Right cardiac atrium (tissue), 5 donors: ENCODE measurements at regions not wholly inside any gene's neighbourhood (a gene's known extent, or its start where the extent isn't known, plus 50 kb on each side); places are given as distances from the start of the nearest gene placed in this dataset.

Source experiments
- ATAC-seq, 2 donors: fragments of 200-7000 bp; cut with Tn5 transposase; one replicate each; pipeline versions ENCODE4 v1.8.0 to v1.9.1; 2020; ENCODE audit warnings: moderate library complexity in 2 of 2, mild to moderate bottlenecking in 1 of 2
- DNase-seq, 3 donors: peaks; one replicate each; pipeline ENCODE4 v3.0.0-alpha.2; 2020
- H3K27ac ChIP-seq: one replicate; pipeline ENCODE4 v1.5.1; 2013; ENCODE audit warnings: mild to moderate bottlenecking, low read length, control low read depth, moderate library complexity
- H3K27me3 ChIP-seq: one replicate; pipeline ENCODE4 v1.6.1; 2013; ENCODE audit not compliant: control insufficient read depth, insufficient read depth
- H3K4me1 ChIP-seq: one replicate; pipeline ENCODE4 v1.6.1; 2013; ENCODE audit warnings: low read length; ENCODE audit not compliant: control insufficient read depth, insufficient read depth
- H3K4me3 ChIP-seq: one replicate; pipeline ENCODE4 v1.5.1; 2013; ENCODE audit warnings: low read length, control low read depth
- H3K9me3 ChIP-seq: one replicate; pipeline ENCODE4 v1.6.1; 2013; ENCODE audit warnings: low read length; ENCODE audit not compliant: control insufficient read depth
- WGBS: extraction: QIAGEN DNeasy Blood & Tissue Kit; methylation state at CpG from one replicate; pipeline ENCODE4 v1.1.7; 2013; 5-methylcytosine and 5-hydroxymethylcytosine counted together
- intact Hi-C, 4 donors: fragments of 100-400 bp; cut with DNase I; formaldehyde crosslinking; loops; one replicate each; pipeline versions ENCODE4 v1.11.0 to v1.14.0; 2022 to 2023
- donor health status: healthy with polysubstance abuse.
- donor health status: DM: no; HTN: yes; CAD: no.
- donor health status: DM: no; HTN: no; CAD: no.
- donor health status: DM: no; HTN: yes; CAD: no; lungs with severe emphysema.
- donor health status: DM: yes; HTN: yes; CAD: no.

GRCh38 chr3:145801696-145802095 lies 359.3 kb downstream of the PLOD2 start:
- ATAC-seq, result no peak
- intact Hi-C loops, result no loop called here
- H3K27ac ChIP-seq, result no peak overlapping the region
- no peaks in the 10 kb centered on the region for H3K27me3 ChIP-seq
- no peak for DNase-seq
- H3K4me1 ChIP-seq, result no peaks in the 10 kb centered on the region
- no peaks in the 10 kb centered on the region for H3K9me3 ChIP-seq
- no peak overlapping the region for H3K4me3 ChIP-seq

GRCh38 chr3:145807990-145808389 lies 353.0 kb downstream of the PLOD2 start:
- intact Hi-C loops, result no loop called here
- no peaks in the 10 kb centered on the region for H3K27me3 ChIP-seq
- peak; percentile 46 to 60 for ATAC-seq
- H3K4me1 ChIP-seq, result no peaks in the 10 kb centered on the region
- H3K4me3 ChIP-seq, result no peak overlapping the region
- 18% methylated on average over 3 of the region's 3 CpGs for WGBS
- no peak overlapping the region for H3K27ac ChIP-seq
- peak; percentile 30 to 56 (median 41) for DNase-seq
- no peaks in the 10 kb centered on the region for H3K9me3 ChIP-seq

- Histone ChIP-seq H3K27me3 (no peaks in the 10 kb centered on the region), H3K27ac (no peak overlapping the region), H3K9me3 (no peaks in the 10 kb centered on the region), H3K4me3 (no peak overlapping the region), H3K4me1 (no peaks in the 10 kb centered on the region)
- DNase-seq (no peak), ATAC-seq (no peak)
- intact Hi-C loops, result no loop called here
- WGBS, result 46% methylated on average over 5 of the region's 5 CpGs
Observed at GRCh38 chr3:145812391-145812790, 348.6 kb downstream of the PLOD2 start.

GRCh38 chr3:145815707-145816413 lies 345.1 kb downstream of the PLOD2 start:
- ATAC-seq (no peak), DNase-seq (no peak)
- 66% methylated on average over 3 of the region's 3 CpGs for WGBS
- Histone ChIP-seq H3K27me3 (no peaks in the 10 kb centered on the region), H3K27ac (no peak overlapping the region), H3K4me1 (no peaks in the 10 kb centered on the region), H3K9me3 (no peaks in the 10 kb centered on the region), H3K4me3 (no peak overlapping the region)
- intact Hi-C loops, result no loop called here

GRCh38 chr3:145817870-145818483 lies 343.0 kb downstream of the PLOD2 start:
- no peak for DNase-seq
- Histone ChIP-seq H3K27me3 (no peaks in the 10 kb centered on the region), H3K4me3 (no peak overlapping the region), H3K27ac (no peak overlapping the region), H3K9me3 (no peaks in the 10 kb centered on the region), H3K4me1 (no peaks in the 10 kb centered on the region)
- intact Hi-C loops, result no loop called here
- no peak for ATAC-seq
- WGBS, result 56% methylated on average over 4 of the region's 4 CpGs

- Histone ChIP-seq H3K4me3 (no peak overlapping the region), H3K27me3 (no peaks in the 10 kb centered on the region), H3K27ac (no peak overlapping the region), H3K9me3 (no peaks in the 10 kb centered on the region), H3K4me1 (no peaks in the 10 kb centered on the region)
- DNase-seq (no peak), ATAC-seq (no peak)
- intact Hi-C loops, result no loop called here
- WGBS, result 71% methylated on average over 2 of the region's 2 CpGs
Observed at GRCh38 chr3:145820170-145820569, 340.8 kb downstream of the PLOD2 start.

GRCh38 chr3:145842294-145842902 lies 318.6 kb downstream of the PLOD2 start:
- DNase-seq (no peak), ATAC-seq (no peak)
- Histone ChIP-seq H3K9me3 (no peaks in the 10 kb centered on the region), H3K27me3 (no peaks in the 10 kb centered on the region), H3K27ac (no peak overlapping the region), H3K4me3 (no peak overlapping the region), H3K4me1 (no peaks in the 10 kb centered on the region)
- 72% methylated on average over 2 of the region's 2 CpGs for WGBS
- intact Hi-C loops, result no loop called here

GRCh38 chr3:145843561-145843960 lies 317.4 kb downstream of the PLOD2 start:
- no peak overlapping the region for H3K4me3 ChIP-seq
- ATAC-seq (no peak), DNase-seq (no peak)
- no peaks in the 10 kb centered on the region for H3K27me3 ChIP-seq
- 61% methylated on average over 1 of the region's 1 CpG for WGBS
- no peak overlapping the region for H3K27ac ChIP-seq
- intact Hi-C loops, result no loop called here
- no peaks in the 10 kb centered on the region for H3K9me3 ChIP-seq
- H3K4me1 ChIP-seq, result no peaks in the 10 kb centered on the region

- WGBS, result 97% methylated on average over 1 of the region's 1 CpG
- intact Hi-C loops, result no loop called here
Observed at GRCh38 chr3:145849115-145849514, 311.9 kb downstream of the PLOD2 start.

GRCh38 chr3:145854499-145854898 lies 306.5 kb downstream of the PLOD2 start:
- DNase-seq (no peak), ATAC-seq (no peak)
- no peaks in the 10 kb centered on the region for H3K4me1 ChIP-seq
- 85% methylated on average over 2 of the region's 2 CpGs for WGBS
- no peaks in the 10 kb centered on the region for H3K27me3 ChIP-seq
- no peak overlapping the region for H3K27ac ChIP-seq
- intact Hi-C loops, result no loop called here
- H3K9me3 ChIP-seq, result no peaks in the 10 kb centered on the region
- no peak overlapping the region for H3K4me3 ChIP-seq

More at GRCh38 chr3:145849115-145849514, 311.9 kb downstream of the PLOD2 start:
- H3K9me3 ChIP-seq, result no peaks in the 10 kb centered on the region
- ATAC-seq (no peak), DNase-seq (no peak)
- no peak overlapping the region for H3K4me3 ChIP-seq
- H3K27me3 ChIP-seq, result no peaks in the 10 kb centered on the region
- no peaks in the 10 kb centered on the region for H3K4me1 ChIP-seq
- H3K27ac ChIP-seq, result no peak overlapping the region

- DNase-seq (no peak), ATAC-seq (no peak)
- WGBS, result 67% methylated on average over 1 of the region's 1 CpG
- Histone ChIP-seq H3K27ac (no peak overlapping the region), H3K27me3 (no peaks in the 10 kb centered on the region), H3K9me3 (no peaks in the 10 kb centered on the region), H3K4me3 (no peak overlapping the region), H3K4me1 (no peaks in the 10 kb centered on the region)
- intact Hi-C loops, result no loop called here
Observed at GRCh38 chr3:145857956-145858355, 303.0 kb downstream of the PLOD2 start.
